ENCODE measurements at regions not wholly inside any gene's neighbourhood (a gene's known extent, or its start where the extent isn't known, plus 50 kb on each side); places are given as distances from the start of the nearest gene placed in this dataset.

GRCh38 chr11:112570333-112570732 is 309.7 kb upstream of the PLET1 start:
- no peak overlapping the region for H3K4me3 ChIP-seq (ENCODE audit: low read depth, low read length)
- TF ChIP-seq, protein P1, sequence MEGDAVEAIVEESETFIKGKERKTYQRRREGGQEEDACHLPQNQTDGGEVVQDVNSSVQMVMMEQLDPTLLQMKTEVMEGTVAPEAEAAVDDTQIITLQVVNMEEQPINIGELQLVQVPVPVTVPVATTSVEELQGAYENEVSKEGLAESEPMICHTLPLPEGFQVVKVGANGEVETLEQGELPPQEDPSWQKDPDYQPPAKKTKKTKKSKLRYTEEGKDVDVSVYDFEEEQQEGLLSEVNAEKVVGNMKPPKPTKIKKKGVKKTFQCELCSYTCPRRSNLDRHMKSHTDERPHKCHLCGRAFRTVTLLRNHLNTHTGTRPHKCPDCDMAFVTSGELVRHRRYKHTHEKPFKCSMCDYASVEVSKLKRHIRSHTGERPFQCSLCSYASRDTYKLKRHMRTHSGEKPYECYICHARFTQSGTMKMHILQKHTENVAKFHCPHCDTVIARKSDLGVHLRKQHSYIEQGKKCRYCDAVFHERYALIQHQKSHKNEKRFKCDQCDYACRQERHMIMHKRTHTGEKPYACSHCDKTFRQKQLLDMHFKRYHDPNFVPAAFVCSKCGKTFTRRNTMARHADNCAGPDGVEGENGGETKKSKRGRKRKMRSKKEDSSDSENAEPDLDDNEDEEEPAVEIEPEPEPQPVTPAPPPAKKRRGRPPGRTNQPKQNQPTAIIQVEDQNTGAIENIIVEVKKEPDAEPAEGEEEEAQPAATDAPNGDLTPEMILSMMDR (IDR thresholded peaks at IDR 0.05; ENCODE audit: borderline replicate concordance, insufficient read depth, low read depth, low read length): no peak

DNA sequence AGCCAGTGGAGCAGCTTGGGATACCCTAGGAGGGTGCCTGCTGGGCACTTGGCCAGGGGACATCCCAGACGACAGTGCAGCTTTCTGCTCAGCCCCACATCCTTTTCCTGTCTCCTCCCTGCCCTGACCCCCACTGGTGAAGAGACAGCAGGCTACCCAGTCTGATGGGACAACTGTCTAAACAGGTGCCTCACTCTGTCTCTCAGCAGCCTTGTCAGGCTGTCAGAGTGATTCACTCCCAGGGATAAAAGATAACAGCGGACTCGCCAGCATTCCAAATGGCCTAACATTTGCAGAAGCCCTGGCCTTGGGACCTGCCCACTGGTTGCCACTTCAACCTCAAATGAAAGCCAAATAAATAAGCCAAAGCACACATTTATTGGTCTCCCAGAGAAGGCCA is 318.6 kb upstream of the PLET1 start:
- no peak overlapping the region for H3K4me3 ChIP-seq (ENCODE audit: low read depth, low read length)
- TF ChIP-seq, protein P1 (IDR thresholded peaks at IDR 0.05; ENCODE audit: borderline replicate concordance, insufficient read depth, low read depth, low read length): no peak

DNA sequence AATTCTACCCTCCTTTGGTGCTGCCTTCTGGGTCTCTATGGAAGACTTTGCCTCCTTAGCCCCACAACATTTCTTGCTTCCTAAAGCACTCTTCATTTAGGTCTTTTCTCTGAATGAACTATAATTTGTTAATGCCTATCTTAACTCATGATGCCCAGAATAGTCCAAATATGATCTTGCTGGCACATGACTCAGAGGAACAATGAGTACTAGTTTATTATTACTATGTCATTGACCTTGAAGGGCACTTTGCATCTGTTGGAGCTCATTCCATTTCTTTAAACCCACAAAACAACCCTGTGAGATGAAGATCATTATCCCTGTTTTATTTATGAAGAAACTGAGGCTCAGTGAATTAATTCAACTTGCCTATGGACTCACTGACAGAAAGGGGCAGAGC is 320.2 kb upstream of the PLET1 start:
- no peak overlapping the region for H3K4me3 ChIP-seq (ENCODE audit: low read depth, low read length)
- TF ChIP-seq, protein P1 (IDR thresholded peaks at IDR 0.05; ENCODE audit: borderline replicate concordance, insufficient read depth, low read depth, low read length): no peak

DNA sequence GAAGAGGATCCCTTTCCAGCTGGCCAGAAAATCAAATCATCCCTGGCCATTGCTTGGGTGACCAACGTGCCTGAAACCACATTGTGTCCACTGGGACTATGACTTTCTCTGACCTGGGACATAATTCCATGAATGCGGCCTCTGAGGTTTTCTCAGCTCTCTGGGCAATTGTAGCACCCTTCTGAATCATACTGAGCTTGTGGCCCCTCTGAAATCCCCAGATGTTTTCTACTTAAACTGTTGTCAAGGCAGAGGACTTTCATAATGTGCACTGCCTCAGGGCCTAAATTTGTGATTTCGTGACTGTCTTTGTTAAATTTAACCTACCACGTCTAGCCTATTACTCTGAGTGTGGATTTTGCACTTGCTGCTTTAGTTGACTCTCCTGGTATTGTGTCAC is 321.1 kb upstream of the PLET1 start:
- TF ChIP-seq, protein P1 (IDR thresholded peaks at IDR 0.05; ENCODE audit: borderline replicate concordance, insufficient read depth, low read depth, low read length): no peak
- H3K4me3 ChIP-seq (ENCODE audit: low read depth, low read length): no peak overlapping the region

DNA sequence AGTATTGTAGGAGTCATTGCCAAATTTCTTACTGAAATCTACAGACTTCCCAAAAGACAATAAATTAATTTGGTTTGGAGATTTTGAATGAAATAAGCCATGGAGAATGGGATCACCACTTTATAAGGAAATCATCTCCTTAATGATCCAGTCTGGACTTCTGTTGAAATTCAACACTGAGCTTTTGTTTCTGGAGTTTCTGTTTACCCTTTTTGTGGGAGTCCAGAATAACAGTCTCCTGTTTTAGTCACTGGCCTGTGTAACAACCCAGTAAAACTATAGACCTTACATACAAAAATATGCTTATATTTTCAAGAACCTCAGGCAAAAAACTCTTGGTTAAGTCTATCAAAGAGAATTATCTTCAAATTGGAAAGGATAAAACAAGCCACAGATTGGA is 321.7 kb upstream of the PLET1 start:
- TF ChIP-seq, protein P1 (IDR thresholded peaks at IDR 0.05; ENCODE audit: borderline replicate concordance, insufficient read depth, low read depth, low read length): no peak

GRCh38 chr11:112583261-112583893 is 322.7 kb upstream of the PLET1 start:
- TF ChIP-seq, protein P1 (IDR thresholded peaks at IDR 0.05; ENCODE audit: borderline replicate concordance, insufficient read depth, low read depth, low read length): no peak
- H3K4me3 ChIP-seq (ENCODE audit: low read depth, low read length): no peak overlapping the region

More for the DNA sequence above, 321.7 kb upstream of the PLET1 start:
- no peak overlapping the region for H3K4me3 ChIP-seq (ENCODE audit: low read depth, low read length)

- TF ChIP-seq, protein P1 (IDR thresholded peaks at IDR 0.05; ENCODE audit: borderline replicate concordance, insufficient read depth, low read depth, low read length): peak; percentile 42; the same call in 1 of the 2 replicates
- no peak overlapping the region for H3K4me3 ChIP-seq (ENCODE audit: low read depth, low read length)
These were observed 324.0 kb upstream of the PLET1 start for GRCh38 chr11:112584672-112585071.
